H1 (cell line): ENCODE measurements at regions not wholly inside any gene's neighbourhood (a gene's known extent, or its start where the extent isn't known, plus 50 kb on each side); places are given as distances from the start of the nearest gene placed in this dataset.

ENCODE experiments used
- ASH2L ChIP-seq: fragments of 200-600, 300-600 bp; sonication (generic); IDR thresholded peaks from one replicate; pipeline ENCODE4 v1.7.1; 2017; ENCODE audit warnings: low read length
- BRCA1 ChIP-seq: IDR thresholded peaks from 2 replicates; pipeline ENCODE4 v1.6.1; 2012; ENCODE audit warnings: low read depth, low read length, improper control_type of control experiment
- CTCF ChIP-seq, 3 experiments: IDR thresholded peaks; 1 replicate in 2 of 3; 2 replicates in 1 of 3; pipeline versions ENCODE4 v1.5.1 to v1.6.1; 2011; ENCODE audit warnings: low read length in 3 of 3, mild to moderate bottlenecking in 3 of 3, inconsistent platforms in 2 of 3, low read depth in 1 of 3, moderate library complexity in 1 of 3; ENCODE audit not compliant: insufficient read depth in 1 of 3; ENCODE audit errors: control extremely low read depth in 1 of 3
- EGR1 ChIP-seq: IDR thresholded peaks from 2 replicates; pipeline ENCODE4 v1.6.1; 2011; ENCODE audit warnings: low read depth, low read length, borderline replicate concordance
- EZH2 ChIP-seq: fragments of 200-600 bp; sonication (generic); IDR thresholded peaks from 2 replicates; pipeline ENCODE4 v1.7.1; 2012; ENCODE audit warnings: low read depth, mild to moderate bottlenecking, moderate library complexity, low read length, inconsistent platforms; ENCODE audit not compliant: severe bottlenecking
- KDM1A ChIP-seq: fragments of 200-600, 300-600 bp; sonication (generic); IDR thresholded peaks from 2 replicates; pipeline ENCODE4 v1.7.1; 2016; ENCODE audit warnings: mild to moderate bottlenecking, low read length, borderline replicate concordance
- KDM5A ChIP-seq: fragments of 200-600 bp; IDR thresholded peaks from 2 replicates; pipeline ENCODE4 v1.7.1; 2012; ENCODE audit warnings: mild to moderate bottlenecking, low read length, inconsistent platforms, mixed read lengths
- POLR2A ChIP-seq, 2 experiments: IDR thresholded peaks; 1 replicate in 1 of 2; 2 replicates in 1 of 2; pipeline ENCODE4 v1.6.1; 2011; ENCODE audit warnings: low read depth in 2 of 2, low read length in 2 of 2, mild to moderate bottlenecking in 2 of 2; ENCODE audit errors: control extremely low read depth in 1 of 2
- RNF2 ChIP-seq: fragments of 200-900, 300-1000 bp; sonication (generic); IDR thresholded peaks from 2 replicates; pipeline ENCODE4 v1.7.1; 2016; ENCODE audit warnings: borderline replicate concordance, low read depth, mild to moderate bottlenecking, antibody characterized with exemption, low read length; ENCODE audit not compliant: poor library complexity, severe bottlenecking; ENCODE audit errors: missing control alignments
- SP2 ChIP-seq: IDR thresholded peaks from 2 replicates; pipeline ENCODE4 v1.6.1; 2012; ENCODE audit warnings: mild to moderate bottlenecking, low read length, inconsistent platforms
- TAF1 ChIP-seq: IDR thresholded peaks from 2 replicates; pipeline ENCODE4 v1.6.1; 2011; ENCODE audit warnings: mild to moderate bottlenecking, low read depth, low read length
- YY1 ChIP-seq: IDR thresholded peaks from 2 replicates; pipeline ENCODE4 v1.6.1; 2011; ENCODE audit warnings: low read depth, mild to moderate bottlenecking, low read length

DNA sequence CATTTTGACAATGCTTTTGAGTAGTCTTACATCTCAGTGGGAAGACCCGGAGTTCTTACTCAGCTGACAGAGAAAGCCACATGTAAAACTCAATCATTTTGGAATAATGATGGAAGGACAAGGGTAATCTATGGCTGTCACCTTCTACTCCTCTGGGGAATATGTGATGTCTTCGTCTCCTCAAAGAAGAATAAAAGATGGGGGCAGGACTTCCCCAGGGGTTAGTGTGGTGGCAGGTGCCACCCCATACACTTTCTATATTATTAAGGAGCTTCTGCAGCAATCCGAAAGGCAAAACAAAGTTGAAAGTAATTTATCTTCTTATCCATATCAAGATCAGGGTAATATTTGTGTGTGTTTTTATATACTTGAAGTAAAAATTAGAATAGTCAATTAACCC, 180.4 kb upstream of the TOPAZ1 start:
- TF ChIP-seq SP2 = no peak
- TF ChIP-seq KDM1A = no peak
- no peak for TF ChIP-seq CTCF (IDR thresholded peaks at IDR 0.05; ENCODE audit: control extremely low read depth in 1 of 3, insufficient read depth in 1 of 3, low read depth in 1 of 3, low read length in 3 of 3)
- TF ChIP-seq EGR1 = no peak
- TF ChIP-seq BRCA1 = no peak
- no peak for TF ChIP-seq KDM5A
- no peak for TF ChIP-seq EZH2
- no peak for TF ChIP-seq YY1
- no peak for TF ChIP-seq ASH2L
- TF ChIP-seq RNF2 = no peak
- TF ChIP-seq TAF1 = no peak
- TF ChIP-seq POLR2A (IDR thresholded peaks at IDR 0.05; ENCODE audit: control extremely low read depth in 1 of 2, low read depth in 2 of 2, low read length in 2 of 2) = no peak
